Chondrocyte (in vitro differentiated cells): ENCODE measurements at regions not wholly inside any gene's neighbourhood (a gene's known extent, or its start where the extent isn't known, plus 50 kb on each side); places are given as distances from the start of the nearest gene placed in this dataset.

Source experiments
- DNase-seq: peaks from one replicate; pipeline ENCODE4 v3.0.0; 2021; ENCODE audit warnings: mixed read lengths, low spot score
- H3K27ac Mint-ChIP-seq: one replicate; pipeline ENCODE4 v1.8.0; 2021; ENCODE audit warnings: mild to moderate bottlenecking, moderate library complexity, mixed read lengths; ENCODE audit not compliant: unreplicated experiment
- H3K27me3 Mint-ChIP-seq: 2 replicates; pipeline ENCODE4 v1.8.0; 2021; ENCODE audit warnings: low read depth, mixed read lengths
- H3K36me3 Mint-ChIP-seq: 2 replicates; pipeline ENCODE4 v1.8.0; 2021; ENCODE audit warnings: low read depth, mixed read lengths
- H3K4me1 Mint-ChIP-seq: 2 replicates; pipeline ENCODE4 v1.8.0; 2021; ENCODE audit warnings: low read depth, mild to moderate bottlenecking, mixed read lengths
- H3K4me3 Mint-ChIP-seq: one replicate; pipeline ENCODE4 v1.8.0; 2021; ENCODE audit warnings: mild to moderate bottlenecking, moderate library complexity, mixed read lengths; ENCODE audit not compliant: unreplicated experiment
- H3K9me3 Mint-ChIP-seq: 2 replicates; pipeline ENCODE4 v1.8.0; 2021; ENCODE audit warnings: low read depth, mixed read lengths
- CTCF ChIP-seq: fragments of 200-600 bp; sonication (generic); IDR thresholded peaks from 2 replicates; pipeline ENCODE4 v1.5.0; 2021; ENCODE audit warnings: antibody characterized with exemption, mild to moderate bottlenecking, moderate library complexity

GRCh38 chr5:73323466-73323865, 125.1 kb downstream of the FOXD1 start:
- no peak overlapping the region for H3K4me3 Mint-ChIP-seq
- no peak for TF ChIP-seq CTCF
- H3K27ac Mint-ChIP-seq, result no peak overlapping the region
- DNase-seq, result no peak
- peaks cover 18% of the 10 kb centered on the region for H3K4me1 Mint-ChIP-seq
- H3K9me3 Mint-ChIP-seq, result peaks cover under 1% of the 10 kb centered on the region
- no peaks in the 10 kb centered on the region for H3K27me3 Mint-ChIP-seq
- H3K36me3 Mint-ChIP-seq, result no peaks in the 10 kb centered on the region

- no peaks in the 10 kb centered on the region for H3K27me3 Mint-ChIP-seq
- no peak for DNase-seq
- no peak for TF ChIP-seq CTCF
- no peak overlapping the region for H3K4me3 Mint-ChIP-seq
- H3K36me3 Mint-ChIP-seq, result no peaks in the 10 kb centered on the region
- peaks cover 4% of the 10 kb centered on the region for H3K9me3 Mint-ChIP-seq
- H3K27ac Mint-ChIP-seq, result no peak overlapping the region
- H3K4me1 Mint-ChIP-seq, result peaks cover 13% of the 10 kb centered on the region
Observed at GRCh38 chr5:73322437-73323076, 126.0 kb downstream of the FOXD1 start.

- Mint-ChIP-seq H3K27me3 (no peaks in the 10 kb centered on the region), H3K4me1 (peaks cover 13% of the 10 kb centered on the region), H3K27ac (peak overlapping the region; percentile 58), H3K36me3 (no peaks in the 10 kb centered on the region), H3K4me3 (no peak overlapping the region), H3K9me3 (peaks cover 4% of the 10 kb centered on the region)
- DNase-seq, result no peak
- no peak for TF ChIP-seq CTCF
Observed at GRCh38 chr5:73321757-73322436, 126.7 kb downstream of the FOXD1 start.

- no peaks in the 10 kb centered on the region for H3K27me3 Mint-ChIP-seq
- H3K36me3 Mint-ChIP-seq, result no peaks in the 10 kb centered on the region
- no peak for TF ChIP-seq CTCF
- peaks cover 4% of the 10 kb centered on the region for H3K9me3 Mint-ChIP-seq
- no peak overlapping the region for H3K27ac Mint-ChIP-seq
- DNase-seq, result no peak
- peaks cover 28% of the 10 kb centered on the region for H3K4me1 Mint-ChIP-seq
- no peak overlapping the region for H3K4me3 Mint-ChIP-seq
Observed at GRCh38 chr5:73319036-73319435, 129.5 kb downstream of the FOXD1 start.

- peaks cover 4% of the 10 kb centered on the region for H3K9me3 Mint-ChIP-seq
- no peak overlapping the region for H3K27ac Mint-ChIP-seq
- H3K4me3 Mint-ChIP-seq, result no peak overlapping the region
- peaks cover 35% of the 10 kb centered on the region for H3K4me1 Mint-ChIP-seq
- H3K36me3 Mint-ChIP-seq, result no peaks in the 10 kb centered on the region
- DNase-seq, result no peak
- H3K27me3 Mint-ChIP-seq, result no peaks in the 10 kb centered on the region
- TF ChIP-seq CTCF, result no peak
Observed at GRCh38 chr5:73318308-73318719, 130.3 kb downstream of the FOXD1 start.
